GM12891 (cell line): ENCODE measurements at regions not wholly inside any gene's neighbourhood (a gene's known extent, or its start where the extent isn't known, plus 50 kb on each side); places are given as distances from the start of the nearest gene placed in this dataset.

Experiments
- POLR2A ChIP-seq: IDR thresholded peaks from 2 replicates; pipeline ENCODE4 v1.6.1; 2011; ENCODE audit warnings: low read depth, low read length, control low read depth
- POLR2AphosphoS5 ChIP-seq: IDR thresholded peaks from 2 replicates; pipeline ENCODE4 v1.6.1; 2011; ENCODE audit warnings: low read depth, low read length, control low read depth
- POU2F2 ChIP-seq: IDR thresholded peaks from 2 replicates; pipeline ENCODE4 v1.6.1; 2011; ENCODE audit warnings: low read depth, mild to moderate bottlenecking, control low read depth, low read length, moderate library complexity
- SPI1 ChIP-seq: IDR thresholded peaks from 2 replicates; pipeline ENCODE4 v1.6.1; 2011; ENCODE audit warnings: low read depth, low read length, control low read depth
- TAF1 ChIP-seq: IDR thresholded peaks from 2 replicates; pipeline ENCODE4 v1.6.1; 2011; ENCODE audit warnings: low read depth, low read length, control low read depth

GRCh38 chr17:22453181-22453580 lies 760.9 kb downstream of the KCNJ18 start:
- no peak for TF ChIP-seq POLR2AphosphoS5
- TF ChIP-seq TAF1: no peak
- TF ChIP-seq SPI1: no peak
- no peak for TF ChIP-seq POLR2A
- TF ChIP-seq POU2F2: no peak
